Astrocyte (in vitro differentiated cells and primary cell): ENCODE measurements at regions not wholly inside any gene's neighbourhood (a gene's known extent, or its start where the extent isn't known, plus 50 kb on each side); places are given as distances from the start of the nearest gene placed in this dataset.

ENCODE experiments used
- DNase-seq: peaks from one replicate; pipeline ENCODE4 v3.0.0-alpha.2; 2010; ENCODE audit warnings: low read depth
- FAIRE-seq: peaks from 2 replicates; lab custom pipeline; 2011; peaks lifted over from hg19 to GRCh38; lab: Jason Lieb, UNC
- H2AFZ ChIP-seq: 2 replicates; pipeline ENCODE4 v1.6.0; 2012; ENCODE audit warnings: low read depth, low read length, inconsistent platforms
- H3K27ac ChIP-seq: 2 replicates; pipeline ENCODE4 v1.5.1; 2011; ENCODE audit warnings: low read depth, low read length, inconsistent platforms
- H3K27me3 ChIP-seq: 2 replicates; pipeline ENCODE4 v1.6.0; 2011; ENCODE audit warnings: low read length, inconsistent platforms; ENCODE audit not compliant: insufficient read depth
- H3K36me3 ChIP-seq: 2 replicates; pipeline ENCODE4 v1.5.1; 2011; ENCODE audit warnings: low read length, inconsistent platforms; ENCODE audit not compliant: insufficient read depth
- H3K4me1 ChIP-seq: 2 replicates; pipeline ENCODE4 v1.5.1; 2011; ENCODE audit warnings: low read length, inconsistent platforms; ENCODE audit not compliant: insufficient read depth
- H3K4me2 ChIP-seq: 2 replicates; pipeline ENCODE4 v1.6.0; 2012; ENCODE audit warnings: low read length, inconsistent platforms
- H3K4me3 ChIP-seq: 2 replicates; pipeline ENCODE4 v1.5.1; 2011; ENCODE audit warnings: low read depth, mild to moderate bottlenecking, low read length, inconsistent platforms; ENCODE audit not compliant: insufficient read depth
- H3K79me2 ChIP-seq: 2 replicates; pipeline ENCODE4 v1.6.0; 2012; ENCODE audit warnings: mild to moderate bottlenecking, low read length, inconsistent platforms; ENCODE audit not compliant: insufficient read depth
- H3K9ac ChIP-seq: 2 replicates; pipeline ENCODE4 v1.6.0; 2012; ENCODE audit warnings: mild to moderate bottlenecking, low read length, inconsistent platforms
- H3K9me3 ChIP-seq: 2 replicates; pipeline ENCODE4 v1.5.1; 2012; ENCODE audit warnings: low read depth, mild to moderate bottlenecking, low read length, inconsistent platforms; ENCODE audit not compliant: insufficient read depth
- H4K20me1 ChIP-seq: 2 replicates; pipeline ENCODE4 v1.6.0; 2012; ENCODE audit warnings: low read length, inconsistent platforms; ENCODE audit not compliant: insufficient read depth
- H3K27ac Mint-ChIP-seq: one replicate; pipeline ENCODE4 v1.8.0; 2021; ENCODE audit warnings: mild to moderate bottlenecking, mixed read lengths; ENCODE audit not compliant: unreplicated experiment
- H3K27me3 Mint-ChIP-seq: one replicate; pipeline ENCODE4 v1.8.0; 2021; ENCODE audit warnings: low read depth, mixed read lengths; ENCODE audit not compliant: unreplicated experiment
- H3K36me3 Mint-ChIP-seq: one replicate; pipeline ENCODE4 v1.8.0; 2021; ENCODE audit warnings: low read depth, mixed read lengths; ENCODE audit not compliant: unreplicated experiment
- H3K4me1 Mint-ChIP-seq: one replicate; pipeline ENCODE4 v1.8.0; 2021; ENCODE audit warnings: low read depth, mixed read lengths; ENCODE audit not compliant: unreplicated experiment
- H3K4me3 Mint-ChIP-seq: one replicate; pipeline ENCODE4 v1.8.0; 2021; ENCODE audit warnings: mild to moderate bottlenecking, moderate library complexity, mixed read lengths; ENCODE audit not compliant: unreplicated experiment
- H3K9me3 Mint-ChIP-seq: one replicate; pipeline ENCODE4 v1.8.0; 2021; ENCODE audit warnings: mild to moderate bottlenecking, mixed read lengths; ENCODE audit not compliant: unreplicated experiment
- CTCF ChIP-seq: IDR thresholded peaks from 2 replicates; pipeline ENCODE4 v1.5.1; 2011; ENCODE audit warnings: low read depth, mild to moderate bottlenecking, inconsistent platforms, low read length, moderate library complexity; ENCODE audit not compliant: insufficient read depth
- EZH2 ChIP-seq: IDR thresholded peaks from 2 replicates; pipeline ENCODE4 v1.6.1; 2012; ENCODE audit warnings: mild to moderate bottlenecking, low read length, inconsistent platforms; ENCODE audit not compliant: insufficient read depth

GRCh38 chr10:78639629-78640028, 429.1 kb upstream of the ZMIZ1 start:
- no peak for FAIRE-seq
- Histone ChIP-seq H3K4me2 (no peak overlapping the region), H3K36me3 (no peaks in the 10 kb centered on the region), H3K9ac (no peak overlapping the region), H3K27ac (no peak overlapping the region), H3K4me1 (peaks cover 6% of the 10 kb centered on the region), H3K27me3 (peaks cover 7% of the 10 kb centered on the region), H2AFZ (no peak overlapping the region), H3K4me3 (no peak overlapping the region), H3K9me3 (no peaks in the 10 kb centered on the region), H3K79me2 (no peaks in the 10 kb centered on the region), H4K20me1 (no peaks in the 10 kb centered on the region)
- Mint-ChIP-seq H3K4me3 (no peak overlapping the region), H3K4me1 (peaks cover 1% of the 10 kb centered on the region), H3K27me3 (peaks cover 42% of the 10 kb centered on the region), H3K36me3 (peaks cover 2% of the 10 kb centered on the region), H3K9me3 (no peaks in the 10 kb centered on the region), H3K27ac (no peak overlapping the region)
- TF ChIP-seq CTCF = no peak
- DNase-seq = no peak

- Histone ChIP-seq H3K27me3 (peaks cover 7% of the 10 kb centered on the region), H3K4me2 (no peak overlapping the region), H3K4me3 (no peak overlapping the region), H3K9me3 (no peaks in the 10 kb centered on the region), H4K20me1 (no peaks in the 10 kb centered on the region), H3K9ac (no peak overlapping the region), H2AFZ (no peak overlapping the region), H3K27ac (no peak overlapping the region), H3K4me1 (no peaks in the 10 kb centered on the region), H3K36me3 (no peaks in the 10 kb centered on the region), H3K79me2 (no peaks in the 10 kb centered on the region)
- H3K27ac Mint-ChIP-seq = no peak overlapping the region
- no peak for TF ChIP-seq EZH2
- no peak for TF ChIP-seq CTCF
- no peaks in the 10 kb centered on the region for H3K4me1 Mint-ChIP-seq
- H3K27me3 Mint-ChIP-seq = peaks cover 46% of the 10 kb centered on the region
- peaks cover 2% of the 10 kb centered on the region for H3K36me3 Mint-ChIP-seq
- no peak overlapping the region for H3K4me3 Mint-ChIP-seq
- FAIRE-seq (no peak), DNase-seq (peak; percentile 58)
- H3K9me3 Mint-ChIP-seq = peaks cover 6% of the 10 kb centered on the region
Measured at GRCh38 chr10:78640796-78641636, 427.8 kb upstream of the ZMIZ1 start.

- no peak overlapping the region for H3K27ac Mint-ChIP-seq
- H3K9me3 Mint-ChIP-seq = peaks cover 6% of the 10 kb centered on the region
- H3K36me3 Mint-ChIP-seq = peaks cover 2% of the 10 kb centered on the region
- no peak overlapping the region for H3K4me3 Mint-ChIP-seq
- Histone ChIP-seq H3K9me3 (no peaks in the 10 kb centered on the region), H3K9ac (no peak overlapping the region), H2AFZ (no peak overlapping the region), H3K4me2 (no peak overlapping the region), H3K27me3 (peaks cover 5% of the 10 kb centered on the region), H4K20me1 (no peaks in the 10 kb centered on the region), H3K4me3 (no peak overlapping the region), H3K79me2 (no peaks in the 10 kb centered on the region), H3K4me1 (no peaks in the 10 kb centered on the region), H3K27ac (no peak overlapping the region), H3K36me3 (no peaks in the 10 kb centered on the region)
- peaks cover 46% of the 10 kb centered on the region for H3K27me3 Mint-ChIP-seq
- FAIRE-seq = no peak
- peaks cover under 1% of the 10 kb centered on the region for H3K4me1 Mint-ChIP-seq
- no peak for TF ChIP-seq CTCF
- TF ChIP-seq EZH2 = no peak
- DNase-seq = no peak
Measured at GRCh38 chr10:78641693-78642092, 427.1 kb upstream of the ZMIZ1 start.
